Astrocyte of the hippocampus (primary cell): ENCODE measurements at regions not wholly inside any gene's neighbourhood (a gene's known extent, or its start where the extent isn't known, plus 50 kb on each side); places are given as distances from the start of the nearest gene placed in this dataset.
"Not testable (repeated sequence)": the region's sequence is repeated elsewhere in the genome, so short reads cannot be mapped to it uniquely, and the experiment has no call there.

Source experiments
- DNase-seq: peaks from one replicate; pipeline ENCODE4 v3.0.0; 2011; ENCODE audit warnings: low read depth, low spot score

DNA sequence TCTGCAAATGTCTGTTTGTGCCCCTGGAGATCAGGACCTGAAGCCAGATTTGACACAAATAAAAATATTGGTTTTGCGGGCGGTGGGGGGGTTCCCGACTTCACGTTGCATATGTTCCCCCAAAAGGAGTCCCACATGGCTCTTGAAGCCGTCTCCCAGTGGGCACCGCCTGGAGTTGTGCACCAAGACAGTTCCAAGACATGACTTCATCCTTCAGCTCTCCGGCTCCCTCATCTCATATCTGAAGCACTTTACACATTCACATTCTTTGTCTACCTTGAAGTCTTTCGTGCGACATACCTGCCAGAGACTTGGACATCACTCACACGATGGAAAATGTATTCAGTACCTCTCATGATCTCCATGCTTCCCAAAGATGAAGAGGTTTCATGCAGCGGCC is 362.8 kb upstream of the FOXK1 start:
- no peak for DNase-seq

DNA sequence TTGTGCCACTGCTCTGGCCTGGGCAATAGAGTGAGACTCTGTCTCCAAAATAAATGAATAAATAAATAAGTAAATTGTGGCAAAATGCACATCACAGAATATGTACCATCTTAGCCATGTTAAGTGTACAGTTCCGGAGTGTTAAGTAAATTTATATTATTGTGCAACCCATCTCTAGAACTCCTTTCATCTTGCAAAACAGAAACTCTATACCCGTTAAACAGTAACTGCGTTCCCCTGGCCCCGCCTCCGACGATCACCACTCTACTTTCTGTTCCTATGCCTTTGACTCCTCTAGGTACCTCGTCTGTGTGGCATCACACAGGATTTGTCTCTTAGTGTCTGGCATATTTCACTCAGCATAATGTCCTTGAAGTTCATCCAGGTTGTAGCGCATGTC is 356.4 kb upstream of the FOXK1 start:
- no peak for DNase-seq

DNA sequence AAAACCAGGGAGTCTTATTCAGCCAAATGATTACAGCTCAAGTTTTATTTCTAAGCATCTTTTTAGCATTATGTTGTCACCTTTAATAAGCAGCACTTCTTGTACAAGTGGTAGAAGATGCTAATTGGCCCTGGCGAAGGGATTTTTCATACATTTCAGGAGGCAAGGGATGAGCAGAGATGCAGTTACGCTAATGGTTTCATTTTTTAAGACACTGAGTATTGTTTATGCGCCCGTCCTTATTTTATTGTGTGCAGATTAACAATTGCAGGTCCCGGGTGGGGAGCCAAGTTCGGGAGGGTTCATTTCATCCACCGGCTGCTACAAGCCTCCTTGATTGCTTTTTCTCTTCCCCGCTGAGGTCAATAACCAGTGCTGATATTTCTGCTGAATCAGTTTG is 350.4 kb upstream of the FOXK1 start:
- no peak for DNase-seq

GRCh38 chr7:4338556-4338955 is 343.5 kb upstream of the FOXK1 start:
- DNase-seq = no peak

- DNase-seq = no peak
Observed at GRCh38 chr7:4343272-4344247, 338.5 kb upstream of the FOXK1 start.

- no peak for DNase-seq
Observed at GRCh38 chr7:4345004-4345403, 337.1 kb upstream of the FOXK1 start.

DNA sequence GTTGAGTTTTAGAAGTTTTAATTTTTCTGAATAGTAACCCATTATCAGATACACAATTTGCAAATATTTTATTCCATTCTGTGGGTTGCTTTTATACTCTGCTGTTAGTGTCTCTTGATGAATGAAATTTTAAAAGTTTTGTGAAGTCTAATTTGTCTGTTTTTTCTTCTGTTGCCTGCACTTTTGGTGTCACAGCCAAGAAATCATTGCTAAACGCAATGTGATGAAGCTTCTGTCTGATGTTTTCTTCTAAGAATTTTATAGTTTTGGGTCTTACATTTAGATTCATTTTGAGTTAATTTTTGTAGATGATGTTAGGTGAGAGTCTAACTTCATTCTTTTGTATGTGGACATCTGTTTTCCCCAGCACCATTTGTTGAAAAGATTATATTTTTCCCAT is 330.0 kb upstream of the FOXK1 start:
- DNase-seq = no peak

- DNase-seq = no peak
Observed at GRCh38 chr7:4361774-4362173, 320.3 kb upstream of the FOXK1 start.

GRCh38 chr7:4383584-4383983 is 298.5 kb upstream of the FOXK1 start:
- DNase-seq = no peak

GRCh38 chr7:4386190-4386589 is 295.9 kb upstream of the FOXK1 start:
- DNase-seq = no peak

DNA sequence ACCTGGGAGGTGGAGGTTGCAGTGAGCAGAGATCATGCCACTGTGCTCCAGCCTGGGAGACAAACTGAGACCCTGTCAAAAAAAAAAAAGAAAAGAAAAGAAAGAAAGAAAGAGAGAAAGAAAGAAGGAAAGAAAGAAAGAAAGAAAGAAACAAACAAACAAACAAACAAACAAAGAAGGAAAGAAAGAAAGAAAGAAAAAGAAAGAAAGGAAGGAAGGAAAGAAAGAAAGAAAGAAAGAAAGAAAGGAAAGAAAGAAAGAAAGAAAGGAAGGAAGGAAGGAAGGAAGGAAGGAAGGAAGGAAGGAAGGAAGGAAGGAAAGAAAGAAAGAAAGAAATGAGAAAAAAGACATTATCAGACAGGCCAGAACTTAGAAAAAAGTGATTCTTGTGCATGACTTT is 291.0 kb upstream of the FOXK1 start:
- not testable (repeated sequence) for DNase-seq

DNA sequence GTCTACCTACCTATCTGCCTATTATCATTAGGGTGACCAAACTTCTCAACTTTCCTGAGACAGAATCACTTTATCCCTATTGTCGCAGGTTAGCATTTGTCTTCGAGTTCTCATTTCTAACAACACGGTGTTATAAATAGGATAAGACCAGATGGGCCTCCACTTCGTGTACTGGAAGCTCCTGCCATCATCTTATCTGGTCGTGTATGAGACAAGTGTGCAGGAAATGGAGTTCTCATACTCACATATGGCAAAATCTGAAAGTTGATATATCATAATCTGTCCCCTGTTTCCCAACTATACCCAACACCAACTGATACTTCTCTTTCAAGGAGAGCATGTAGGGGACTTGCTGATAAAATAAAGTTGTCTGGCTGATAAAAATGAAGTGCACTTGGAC is 287.4 kb upstream of the FOXK1 start:
- DNase-seq = no peak

DNA sequence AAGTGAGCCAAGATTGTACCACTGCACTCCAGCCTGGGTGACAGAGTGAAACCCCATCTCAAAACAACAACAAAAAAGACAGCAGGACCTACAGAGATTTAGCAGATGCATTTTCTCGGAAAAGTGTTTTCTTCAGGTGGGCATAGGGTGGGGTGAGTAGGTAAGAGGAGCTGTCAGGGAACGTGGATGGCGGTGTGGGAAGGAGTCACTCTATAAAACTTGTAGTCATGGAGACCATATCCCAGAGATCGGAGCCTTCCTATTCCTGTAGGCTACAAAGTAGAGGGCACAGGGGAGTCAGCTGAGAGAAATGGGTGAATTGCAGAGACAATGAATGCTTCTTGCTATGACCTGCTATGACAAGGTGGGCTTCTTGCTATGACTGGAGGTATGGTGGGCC is 283.0 kb upstream of the FOXK1 start:
- DNase-seq = no peak

- no peak for DNase-seq
Observed at GRCh38 chr7:4399596-4399995, 282.5 kb upstream of the FOXK1 start.

DNA sequence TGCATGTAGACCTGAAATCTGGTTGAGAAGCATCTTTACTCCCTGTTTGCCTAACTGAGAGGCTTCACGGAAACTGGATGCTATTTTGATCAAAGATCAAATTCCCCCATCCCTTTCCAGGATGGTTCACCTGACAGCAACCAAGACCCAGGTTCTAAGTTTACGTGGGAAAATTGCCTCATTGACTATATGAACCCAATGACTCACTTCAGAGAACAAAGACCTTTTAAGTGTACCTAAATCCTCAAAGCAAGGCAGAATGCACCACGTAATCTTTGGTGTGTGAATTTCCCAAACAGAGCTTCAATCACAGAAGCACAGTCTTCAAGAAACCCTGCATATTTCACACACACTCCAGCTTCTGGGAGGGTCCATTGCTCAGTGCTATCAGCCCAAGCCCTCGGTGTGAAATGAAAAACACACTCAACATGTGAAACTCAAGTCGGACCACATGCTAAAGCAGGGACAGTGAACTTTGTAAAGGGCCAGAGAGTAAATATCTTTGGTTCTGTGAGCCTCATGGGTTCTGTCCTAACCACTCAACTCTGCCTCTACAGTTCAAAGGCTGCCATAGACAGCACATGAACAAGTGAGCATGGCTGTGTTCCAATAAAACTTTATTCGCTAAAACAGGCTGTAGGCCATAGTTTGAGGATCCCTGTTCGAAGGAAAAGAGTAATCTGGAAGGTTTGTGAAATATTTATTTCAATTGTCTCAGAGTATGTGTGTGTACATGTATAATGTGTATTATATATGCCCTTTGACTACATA is 275.6 kb upstream of the FOXK1 start:
- DNase-seq = no peak

DNA sequence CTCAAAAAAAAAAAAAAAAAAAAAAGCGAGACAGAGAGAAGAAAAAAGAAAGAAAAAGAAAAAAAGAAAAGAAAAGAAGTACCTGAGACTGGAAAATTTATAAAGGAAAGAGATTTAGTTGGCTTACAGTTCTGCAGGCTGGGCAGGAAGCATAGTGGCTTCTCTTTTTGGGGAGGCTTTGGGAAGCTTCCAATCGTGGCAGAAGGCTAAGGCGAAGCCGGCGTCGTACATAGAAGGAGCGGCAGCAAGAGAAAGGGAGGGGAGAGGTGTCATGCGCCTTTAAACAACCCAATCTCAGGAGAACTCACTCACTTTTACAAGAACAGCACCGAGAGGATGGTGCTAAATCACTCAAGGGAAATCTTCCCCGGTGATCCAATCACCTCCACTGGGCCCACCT is 272.1 kb upstream of the FOXK1 start:
- DNase-seq = no peak

DNA sequence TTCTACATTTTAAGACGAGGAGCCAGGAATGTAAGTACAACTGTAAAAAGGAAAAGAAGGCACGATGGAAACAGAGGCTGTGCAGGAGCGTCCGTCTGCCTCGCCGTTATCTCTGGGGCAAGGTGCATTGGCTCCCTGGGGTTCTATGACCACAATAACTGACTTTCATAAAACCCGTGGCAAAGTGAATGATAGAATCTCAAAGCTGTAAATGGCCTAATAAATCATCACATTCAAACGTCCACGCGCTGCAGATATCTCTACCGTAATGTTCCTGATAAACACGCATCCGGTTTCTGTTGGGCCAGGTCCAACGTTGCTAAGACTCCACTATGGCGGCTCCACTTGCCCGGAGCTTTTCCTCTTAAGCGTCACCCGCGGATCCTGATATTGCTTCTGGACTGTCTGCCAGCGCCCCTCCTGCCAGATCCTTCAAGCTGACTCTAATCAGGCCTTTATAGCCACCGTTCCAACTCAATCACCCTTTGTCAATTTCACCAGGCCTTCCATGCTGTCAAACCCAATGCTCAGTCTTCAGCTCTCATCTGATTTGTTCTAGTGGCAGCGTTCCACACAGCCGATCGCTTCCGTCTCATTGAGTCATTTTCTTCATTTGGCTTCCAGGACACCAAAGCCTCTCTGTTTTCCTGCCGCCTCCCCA is 265.6 kb upstream of the FOXK1 start:
- DNase-seq = peak; percentile 17

DNA sequence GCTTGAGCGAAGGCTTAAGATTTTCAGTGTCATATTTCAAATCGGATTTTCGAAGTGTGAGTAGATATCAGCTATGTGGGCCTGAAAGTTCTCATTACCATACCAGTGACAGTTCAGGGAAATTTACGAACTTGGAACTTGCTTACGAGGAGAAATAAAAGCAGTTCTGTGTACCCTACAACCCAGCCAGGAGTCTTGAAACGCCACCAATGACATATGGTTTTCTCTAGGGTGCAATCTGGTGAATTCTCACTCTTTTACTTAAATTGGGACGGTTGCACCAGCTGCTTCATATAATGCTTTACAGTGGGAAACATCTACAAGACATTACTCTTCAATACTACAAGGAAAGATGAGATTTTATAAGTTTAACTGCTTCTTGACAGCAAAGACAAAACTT is 253.6 kb upstream of the FOXK1 start:
- DNase-seq = no peak

DNA sequence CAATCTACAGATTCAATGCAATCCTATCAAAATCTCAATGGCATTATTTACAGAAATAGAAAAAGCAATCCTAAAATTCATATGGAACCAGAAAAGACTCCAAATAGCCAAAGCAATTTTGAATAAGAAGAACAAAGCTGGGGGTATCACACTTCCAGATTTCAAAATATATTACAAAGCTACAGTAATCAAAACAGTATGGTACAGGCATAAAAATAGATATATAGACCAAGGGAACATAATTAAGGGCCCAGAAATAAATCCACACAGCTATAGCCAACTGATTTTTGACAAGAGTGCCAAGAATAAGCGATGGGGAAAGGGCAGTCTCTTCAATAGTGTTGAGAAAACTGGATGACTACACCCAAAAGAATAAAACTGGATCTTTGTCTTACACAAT is 251.9 kb upstream of the FOXK1 start:
- DNase-seq = no peak

DNA sequence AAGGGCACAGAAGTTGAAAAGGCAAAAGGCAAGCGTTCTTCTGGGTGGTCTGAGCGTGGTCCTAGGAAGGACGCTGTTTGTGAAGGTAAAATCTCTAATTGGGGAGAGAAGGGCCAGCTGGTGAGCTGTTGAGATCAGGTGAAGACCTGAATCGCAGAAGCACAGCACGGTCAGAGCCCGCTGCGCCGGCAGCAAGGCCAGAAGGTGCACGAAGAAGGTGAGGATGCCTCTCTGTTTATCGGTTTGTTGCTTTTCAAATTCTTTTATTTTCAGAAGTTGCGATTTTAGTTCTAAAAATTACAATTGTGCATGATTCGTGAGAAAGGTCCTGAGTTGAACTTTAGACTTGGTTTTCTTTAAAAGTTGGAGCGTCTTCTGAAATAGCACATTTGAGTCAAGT is 247.8 kb upstream of the FOXK1 start:
- DNase-seq = no peak

DNA sequence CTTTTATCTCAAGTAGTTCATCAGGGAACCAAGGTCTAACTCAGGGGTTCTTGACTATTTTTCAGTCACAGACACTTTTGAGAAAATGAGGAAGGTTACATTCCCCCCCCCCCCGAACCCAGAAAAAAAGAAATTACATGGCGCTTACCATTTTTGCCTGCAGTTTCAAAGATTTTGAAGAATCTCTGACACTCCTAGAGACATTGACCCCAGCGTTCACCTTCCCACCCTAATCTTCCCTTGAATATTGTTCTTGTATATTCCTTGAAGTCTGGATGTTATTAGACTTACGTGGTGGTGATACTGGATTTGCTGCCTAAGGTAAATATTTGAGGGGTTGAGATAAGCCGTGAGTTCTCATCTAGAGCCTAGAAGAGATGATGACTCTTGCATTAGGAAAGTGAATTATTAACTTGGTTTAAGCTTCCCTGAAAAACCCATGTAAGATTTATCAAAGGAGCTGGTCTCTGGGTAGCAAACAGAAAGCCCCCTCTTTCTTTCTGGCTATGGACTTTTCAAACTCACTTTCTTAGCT is 245.7 kb upstream of the FOXK1 start:
- no peak for DNase-seq

- DNase-seq = no peak
Observed at GRCh38 chr7:4436936-4437335, 245.2 kb upstream of the FOXK1 start.
